ENCODE measurements at regions not wholly inside any gene's neighbourhood (a gene's known extent, or its start where the extent isn't known, plus 50 kb on each side); places are given as distances from the start of the nearest gene placed in this dataset.
"Not testable (repeated sequence)": the region's sequence is repeated elsewhere in the genome, so short reads cannot be mapped to it uniquely, and the experiment has no call there.

GRCh38 chr7:155377838-155378579 lies 79.9 kb upstream of the EN2 start:
- no peak for DNase-seq

GRCh38 chr7:155378580-155378934 lies 79.4 kb upstream of the EN2 start:
- DNase-seq = no peak

GRCh38 chr7:155378959-155379871 lies 78.7 kb upstream of the EN2 start:
- DNase-seq = no peak

- DNase-seq = peak; percentile 54
Observed at GRCh38 chr7:155380221-155380861, 77.6 kb upstream of the EN2 start.

- no peak for DNase-seq
Observed at GRCh38 chr7:155380976-155381851, 76.7 kb upstream of the EN2 start.

GRCh38 chr7:155381852-155382801 lies 75.8 kb upstream of the EN2 start:
- DNase-seq = no peak

GRCh38 chr7:155382802-155383171 lies 75.1 kb upstream of the EN2 start:
- DNase-seq = no peak

GRCh38 chr7:155383756-155384491 lies 74.0 kb upstream of the EN2 start:
- no peak for DNase-seq

GRCh38 chr7:155384751-155385150 lies 73.2 kb upstream of the EN2 start:
- no peak for DNase-seq

- not testable (repeated sequence) for DNase-seq
Observed at GRCh38 chr7:155385182-155385581, 72.7 kb upstream of the EN2 start.

- DNase-seq = no peak
Observed at GRCh38 chr7:155386608-155387007, 71.3 kb upstream of the EN2 start.

GRCh38 chr7:155387066-155387620 lies 70.8 kb upstream of the EN2 start:
- no peak for DNase-seq

- DNase-seq = no peak
Observed at GRCh38 chr7:155388561-155388960, 69.4 kb upstream of the EN2 start.

GRCh38 chr7:155391414-155391813 lies 66.5 kb upstream of the EN2 start:
- no peak for DNase-seq

GRCh38 chr7:155392726-155393570 lies 65.0 kb upstream of the EN2 start:
- no peak for DNase-seq

- DNase-seq = no peak
Observed at GRCh38 chr7:155394413-155394812, 63.5 kb upstream of the EN2 start.

GRCh38 chr7:155395176-155395797 lies 62.6 kb upstream of the EN2 start:
- no peak for DNase-seq

- no peak for DNase-seq
Observed at GRCh38 chr7:155396661-155397060, 61.3 kb upstream of the EN2 start.
